ENCODE measurements at regions not wholly inside any gene's neighbourhood (a gene's known extent, or its start where the extent isn't known, plus 50 kb on each side); places are given as distances from the start of the nearest gene placed in this dataset.

- no peak for TF ChIP-seq POLR2A (IDR thresholded peaks at IDR 0.05; ENCODE audit: low read length)
- no peak for TF ChIP-seq JUN (IDR thresholded peaks at IDR 0.05)
- no peak for TF ChIP-seq CTCF (IDR thresholded peaks at IDR 0.05)
- TF ChIP-seq EP300 (IDR thresholded peaks at IDR 0.05), result no peak
- TF ChIP-seq MAFK (IDR thresholded peaks at IDR 0.05; ENCODE audit: partially characterized antibody), result no peak
- TF ChIP-seq RFX5 (IDR thresholded peaks at IDR 0.05), result no peak
Measured at GRCh38 chr7:54643064-54643463, 100.9 kb downstream of the VSTM2A start.

All from A549 (cell line).